IMR-90 (cell line): ENCODE measurements at regions not wholly inside any gene's neighbourhood (a gene's known extent, or its start where the extent isn't known, plus 50 kb on each side); places are given as distances from the start of the nearest gene placed in this dataset.

ENCODE experiments used
- ATAC-seq: fragments of 200-7000 bp; cut with Tn5 transposase; 2 replicates; pipeline ENCODE4 v1.9.1; 2020; ENCODE audit warnings: low read depth, mild to moderate bottlenecking, moderate library complexity
- BruUV-seq: library from RNA; stranded (reverse); fragments of 400-500 nt; replicated peaks from 2 replicates; lab custom pipeline; 2021; lab: Mats Ljungman, UMichigan
- CTCF ChIA-PET: fragments of 300-600 bp; formaldehyde crosslinking; extraction: SDS; loops from one replicate; lab custom pipeline; 2021; ENCODE audit warnings: antibody characterized with exemption; lab: Yijun Ruan, JAX
- POLR2A ChIA-PET: fragments of 300-600 bp; sonication (Branson Sonifier 250); formaldehyde crosslinking; loops from one replicate; lab custom pipeline; 2022; ENCODE audit warnings: antibody characterized with exemption; ENCODE audit not compliant: unreplicated experiment; lab: Charles Lee
- DNase-seq: peaks from one replicate; pipeline ENCODE4 v3.0.0; 2013
- H2AFZ ChIP-seq: replicated peaks from 2 replicates; pipeline ENCODE3; 2013; ENCODE audit warnings: low read length, mild to moderate bottlenecking; ENCODE audit not compliant: poor library complexity
- H2AK5ac ChIP-seq: 2 replicates; pipeline ENCODE4 v1.6.1; 2013; ENCODE audit warnings: low read depth, low read length, inconsistent platforms
- H2AK9ac ChIP-seq: replicated peaks from 2 replicates; pipeline ENCODE3; 2013; ENCODE audit warnings: mild to moderate bottlenecking, low read depth, low read length, moderate library complexity; ENCODE audit not compliant: poor library complexity
- H2BK120ac ChIP-seq: 2 replicates; pipeline ENCODE4 v1.6.1; 2013; ENCODE audit warnings: low read depth, low read length, inconsistent platforms
- H2BK15ac ChIP-seq: 3 replicates; pipeline ENCODE4 v1.6.1; 2013; ENCODE audit warnings: low read depth, low read length, inconsistent platforms
- H2BK20ac ChIP-seq: 2 replicates; pipeline ENCODE4 v1.6.1; 2013; ENCODE audit warnings: low read depth, mild to moderate bottlenecking, inconsistent platforms, low read length, moderate library complexity
- H2BK5ac ChIP-seq: 2 replicates; pipeline ENCODE4 v1.6.1; 2013; ENCODE audit warnings: mild to moderate bottlenecking, low read depth, low read length, inconsistent platforms; ENCODE audit not compliant: poor library complexity, severe bottlenecking
- H3K14ac ChIP-seq: replicated peaks from 2 replicates; pipeline ENCODE4 v1.6.1; 2013; ENCODE audit warnings: low read depth, low read length, inconsistent platforms
- H3K18ac ChIP-seq: 2 replicates; pipeline ENCODE4 v1.6.1; 2013; ENCODE audit warnings: low read depth, low read length, control low read depth
- H3K23ac ChIP-seq: 2 replicates; pipeline ENCODE4 v1.6.1; 2013; ENCODE audit warnings: low read depth, low read length, inconsistent platforms
- H3K27ac ChIP-seq: 2 replicates; pipeline ENCODE4 v1.5.1; 2013; ENCODE audit warnings: mild to moderate bottlenecking, control low read depth, low read length; ENCODE audit not compliant: insufficient read depth
- H3K27me3 ChIP-seq: 2 replicates; pipeline ENCODE4 v1.6.1; 2013; ENCODE audit warnings: low read length; ENCODE audit not compliant: control insufficient read depth, insufficient read depth
- H3K36me3 ChIP-seq: 2 replicates; pipeline ENCODE4 v1.6.1; 2013; ENCODE audit warnings: low read length, mixed read lengths; ENCODE audit not compliant: control insufficient read depth, insufficient read depth
- H3K4ac ChIP-seq: 2 replicates; pipeline ENCODE4 v1.6.1; 2013; ENCODE audit warnings: low read depth, low read length, inconsistent platforms
- H3K4me1 ChIP-seq: 2 replicates; pipeline ENCODE4 v1.6.1; 2013; ENCODE audit warnings: low read length, mixed read lengths; ENCODE audit not compliant: control insufficient read depth, insufficient read depth
- H3K4me2 ChIP-seq: 2 replicates; pipeline ENCODE4 v1.6.1; 2013; ENCODE audit warnings: low read depth, mild to moderate bottlenecking, control low read depth, low read length, moderate library complexity
- H3K4me3 ChIP-seq: 2 replicates; pipeline ENCODE4 v1.5.1; 2013; ENCODE audit warnings: low read depth, mild to moderate bottlenecking, control low read depth, low read length, moderate library complexity; ENCODE audit not compliant: insufficient read depth
- H3K56ac ChIP-seq: 2 replicates; pipeline ENCODE4 v1.6.1; 2013; ENCODE audit warnings: low read length, inconsistent platforms; ENCODE audit not compliant: insufficient read depth; ENCODE audit errors: extremely low read depth
- H3K79me1 ChIP-seq, 2 experiments: 2 replicates each; pipeline ENCODE4 v1.6.1; 2013; ENCODE audit warnings: low read length in 2 of 2, inconsistent platforms in 1 of 2, low read depth in 1 of 2
- H3K9ac ChIP-seq: 2 replicates; pipeline ENCODE4 v1.6.1; 2013; ENCODE audit warnings: low read depth, low read length, control low read depth
- H3K9me1 ChIP-seq: 2 replicates; pipeline ENCODE4 v1.6.1; 2013; ENCODE audit warnings: low read length, inconsistent platforms; ENCODE audit not compliant: insufficient read depth
- H3K9me3 ChIP-seq: 2 replicates; pipeline ENCODE4 v1.6.1; 2013; ENCODE audit warnings: low read length; ENCODE audit not compliant: control insufficient read depth, insufficient read depth
- H4K20me1 ChIP-seq: 2 replicates; pipeline ENCODE4 v1.6.1; 2013; ENCODE audit warnings: low read length, inconsistent platforms; ENCODE audit not compliant: insufficient read depth
- H4K5ac ChIP-seq: 2 replicates; pipeline ENCODE4 v1.6.1; 2013; ENCODE audit warnings: mild to moderate bottlenecking, low read depth, low read length, control low read depth
- H4K8ac ChIP-seq, 2 experiments: 2 replicates each; pipeline ENCODE4 v1.6.1; 2013; ENCODE audit warnings: low read depth in 2 of 2, low read length in 2 of 2, control low read depth in 1 of 2, inconsistent platforms in 1 of 2
- H4K91ac ChIP-seq: 2 replicates; pipeline ENCODE4 v1.6.1; 2013; ENCODE audit warnings: low read depth, low read length, inconsistent platforms; ENCODE audit not compliant: insufficient read depth
- BHLHE40 ChIP-seq: fragments of 150-350 bp; IDR thresholded peaks from 2 replicates; pipeline ENCODE4 v1.6.1; 2016; ENCODE audit warnings: mild to moderate bottlenecking, low read depth, low read length
- WGBS, 2 experiments: methylation state at CpG; one replicate each; pipeline versions ENCODE4 v1.1.5 to v1.1.7; 2013; ENCODE audit warnings: missing lambda C conversion rate in 2 of 2; ENCODE audit not compliant: insufficient read length in 1 of 2; ENCODE audit errors: extremely low coverage in 2 of 2; 5-methylcytosine and 5-hydroxymethylcytosine counted together
- dilution Hi-C: fragments of 300-500 bp; cut with HindIII; formaldehyde crosslinking; loops from one replicate; pipeline ENCODE4 v1.14.3; 2018; ENCODE audit warnings: low sequenced_read_pairs; ENCODE audit not compliant: unreplicated experiment
- in situ Hi-C: fragments of 300-500 bp; cut with MboI; formaldehyde crosslinking; loops from 3 replicates; pipeline ENCODE4 v1.14.3; 2019; ENCODE audit warnings: low sequenced_read_pairs, inconsistent platforms, mixed read lengths
- intact Hi-C: fragments of 100-400 bp; cut with micrococcal nuclease; formaldehyde crosslinking; loops from 2 replicates; pipeline ENCODE4 v1.10.0; 2022

DNA sequence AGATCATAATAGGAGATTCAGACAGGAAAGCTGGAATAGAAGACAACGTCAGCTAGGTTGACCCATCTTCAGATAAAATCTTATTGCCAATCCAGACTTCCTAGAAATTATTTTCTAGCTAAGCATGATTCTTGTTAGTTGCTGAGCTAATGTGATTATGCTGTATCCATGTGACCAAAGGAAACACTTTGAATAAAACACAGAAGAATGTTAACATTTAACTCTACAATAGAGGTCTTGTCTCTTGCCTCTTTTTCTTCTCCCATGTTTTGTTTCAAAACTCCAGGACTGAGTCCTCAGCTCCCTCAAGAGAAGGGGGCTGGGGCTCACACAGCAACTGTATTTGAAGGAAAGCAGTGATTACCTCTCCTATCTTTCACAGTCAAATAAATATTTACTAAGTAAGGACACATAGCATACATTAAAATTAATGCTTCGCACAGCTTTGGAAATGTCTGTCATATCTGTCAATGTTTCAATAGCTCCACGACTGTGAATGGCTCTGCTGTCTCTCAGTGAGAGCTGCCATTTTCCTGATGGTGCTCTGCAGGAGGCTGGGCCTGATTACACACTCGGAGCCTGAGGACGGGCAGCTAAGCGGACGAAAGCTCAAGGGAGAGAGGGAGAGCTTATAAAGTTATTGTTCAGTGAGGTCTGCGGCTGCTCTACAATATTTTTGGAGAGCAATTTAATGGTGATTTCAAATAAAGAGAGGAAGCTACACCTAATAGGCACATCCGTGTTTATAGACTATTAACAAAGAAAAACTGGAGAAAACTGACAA is 64.8 kb upstream of the ZNF462 start:
- Histone ChIP-seq H3K9me3 (no peaks in the 10 kb centered on the region), H3K4ac (no peak overlapping the region), H3K18ac (peak overlapping the region; percentile 43; the same call in 1 of the 2 replicates), H3K23ac (no peak overlapping the region), H3K14ac (no peak overlapping the region), H3K9ac (no peak overlapping the region), H3K27me3 (no peaks in the 10 kb centered on the region), H2BK5ac (no peak overlapping the region), H4K91ac (no peak overlapping the region), H3K9me1 (no peaks in the 10 kb centered on the region), H3K4me1 (0 out of 2 replicates have a peak, but pooled peaks cover 3% of the 10 kb centered on the region), H3K27ac (no peak overlapping the region), H4K5ac (no peak overlapping the region), H2AK9ac (no peak overlapping the region), H2BK20ac (peak overlapping the region; percentile 50; the same call in 1 of the 2 replicates), H3K36me3 (no peaks in the 10 kb centered on the region), H3K56ac (no peak overlapping the region), H2AK5ac (no peak overlapping the region), H2AFZ (no peak overlapping the region), H3K79me1 (no peaks in the 10 kb centered on the region), H2BK120ac (0 out of 2 replicates have a peak overlapping the region, but pooled peaks have one; percentile 53), H3K4me2 (no peak overlapping the region), H3K4me3 (no peak overlapping the region), H4K8ac (0 out of 4 replicates have a peak overlapping the region, but pooled peaks of 1 of the 2 experiments have one; percentile 9), H2BK15ac (no peak overlapping the region), H4K20me1 (no peaks in the 10 kb centered on the region)
- POLR2A ChIA-PET = no interaction called here
- in situ Hi-C loops = no loop called here
- CTCF ChIA-PET = interaction anchor here (1.1 kb wide), 1 partner anchor 26 kb away, joined by 3 read pairs; no protein-coding TSS in a partner anchor
- no TSS peak for BruUV-seq
- no peak for ATAC-seq
- intact Hi-C loops = loop anchor here (2.0 kb wide), 1 partner anchor 81 kb away; no protein-coding TSS in a partner anchor
- TF ChIP-seq BHLHE40 = no peak
- dilution Hi-C loops = no loop called here
- no peak for DNase-seq
- no CpG with 5 or more reads among the region's 9 CpGs for WGBS, 2 experiments
